IPS DF 4.7 (cell line): ENCODE measurements at regions not wholly inside any gene's neighbourhood (a gene's known extent, or its start where the extent isn't known, plus 50 kb on each side); places are given as distances from the start of the nearest gene placed in this dataset.
"Not testable (repeated sequence)": the region's sequence is repeated elsewhere in the genome, so short reads cannot be mapped to it uniquely, and the experiment has no call there.

ENCODE experiments used
- DNase-seq: peaks from one replicate; pipeline ENCODE4 v3.0.0-alpha.2; 2013; ENCODE audit warnings: low spot score; ENCODE audit errors: extremely low read depth

- DNase-seq: no peak
Measured at GRCh38 chr1:99500541-99500940, 145.4 kb upstream of the PALMD start.

- no peak for DNase-seq
Measured at GRCh38 chr1:99501871-99502270, 144.0 kb upstream of the PALMD start.

- DNase-seq: no peak
Measured at GRCh38 chr1:99502400-99502799, 143.5 kb upstream of the PALMD start.

- no peak for DNase-seq
Measured at GRCh38 chr1:99503276-99503747, 142.6 kb upstream of the PALMD start.

- no peak for DNase-seq
Measured at GRCh38 chr1:99504287-99504686, 141.6 kb upstream of the PALMD start.

GRCh38 chr1:99506631-99507030 lies 139.3 kb upstream of the PALMD start:
- no peak for DNase-seq

GRCh38 chr1:99507446-99507845 lies 138.5 kb upstream of the PALMD start:
- DNase-seq: not testable (repeated sequence)

GRCh38 chr1:99507906-99508732 lies 137.8 kb upstream of the PALMD start:
- no peak for DNase-seq

GRCh38 chr1:99508733-99509445 lies 137.0 kb upstream of the PALMD start:
- not testable (repeated sequence) for DNase-seq

- not testable (repeated sequence) for DNase-seq
Measured at GRCh38 chr1:99514823-99515552, 130.9 kb upstream of the PALMD start.

GRCh38 chr1:99516141-99516540 lies 129.8 kb upstream of the PALMD start:
- no peak for DNase-seq

GRCh38 chr1:99520121-99520520 lies 125.8 kb upstream of the PALMD start:
- no peak for DNase-seq

GRCh38 chr1:99525331-99525730 lies 120.6 kb upstream of the PALMD start:
- DNase-seq: no peak

GRCh38 chr1:99527078-99527477 lies 118.8 kb upstream of the PALMD start:
- DNase-seq: no peak

GRCh38 chr1:99527545-99527944 lies 118.4 kb upstream of the PALMD start:
- DNase-seq: no peak

- DNase-seq: no peak
Measured at GRCh38 chr1:99529002-99529401, 116.9 kb upstream of the PALMD start.

GRCh38 chr1:99531578-99532275 lies 114.2 kb upstream of the PALMD start:
- no peak for DNase-seq

- DNase-seq: no peak
Measured at GRCh38 chr1:99532276-99532580, 113.7 kb upstream of the PALMD start.

GRCh38 chr1:99533909-99534637 lies 111.8 kb upstream of the PALMD start:
- no peak for DNase-seq

GRCh38 chr1:99534638-99534930 lies 111.3 kb upstream of the PALMD start:
- no peak for DNase-seq
